Gastroesophageal sphincter (tissue), 4 donors: ENCODE measurements at regions not wholly inside any gene's neighbourhood (a gene's known extent, or its start where the extent isn't known, plus 50 kb on each side); places are given as distances from the start of the nearest gene placed in this dataset.

ENCODE experiments used
- ATAC-seq: fragments of 150-250 bp; one replicate; pipeline ENCODE4 v1.9.1; 2016; ENCODE audit warnings: mild to moderate bottlenecking, moderate library complexity
- H3K27ac ChIP-seq, 4 donors: fragments of 200-600 bp; sonication (generic) in 3 of 4; 1 replicate in 3 of 4; 2 replicates in 1 of 4; pipeline ENCODE4 v1.5.1; 2016 to 2019
- H3K27me3 ChIP-seq: fragments of 200-600 bp; sonication (generic); one replicate; pipeline ENCODE4 v1.5.1; 2019
- H3K36me3 ChIP-seq, 2 donors: fragments of 200-600 bp; sonication (generic); one replicate each; pipeline ENCODE4 v1.5.1; 2019; ENCODE audit warnings: control low read depth in 1 of 2
- H3K4me1 ChIP-seq, 3 donors: fragments of 200-600 bp; sonication (generic); 1 replicate in 2 of 3; 2 replicates in 1 of 3; pipeline ENCODE4 v1.5.1; 2016 to 2019; ENCODE audit warnings: control low read depth in 2 of 3
- H3K4me3 ChIP-seq, 2 donors: fragments of 200-600 bp; sonication (generic); one replicate each; pipeline ENCODE4 v1.5.1; 2019; ENCODE audit warnings: mild to moderate bottlenecking in 1 of 2, moderate library complexity in 1 of 2
- H3K9me3 ChIP-seq, 3 donors: fragments of 200-600 bp; sonication (generic); one replicate each; pipeline ENCODE4 v1.5.1; 2017 to 2019; ENCODE audit warnings: control low read depth in 2 of 3
- EP300 ChIP-seq: sonication (generic); formaldehyde crosslinking; IDR thresholded peaks from one replicate; pipeline ENCODE4 v1.6.1; 2017; ENCODE audit warnings: antibody characterized with exemption, mild to moderate bottlenecking
- POLR2A ChIP-seq, 2 donors: fragments of 450-650 bp; IDR thresholded peaks; one replicate each; pipeline ENCODE4 v1.6.1; 2017; ENCODE audit warnings: antibody characterized with exemption in 2 of 2, mild to moderate bottlenecking in 2 of 2, moderate library complexity in 1 of 2
- POLR2AphosphoS5 ChIP-seq: sonication (generic); formaldehyde crosslinking; IDR thresholded peaks from one replicate; pipeline ENCODE4 v1.6.1; 2017; ENCODE audit warnings: antibody characterized with exemption
- WGBS, 2 donors: methylation state at CpG; one replicate each; pipeline ENCODE4 v1.1.5; 2018; ENCODE audit warnings: low coverage in 1 of 2; 5-methylcytosine and 5-hydroxymethylcytosine counted together
- TF ChIP-seq, protein P1 (sequence below), 4 experiments: fragments of 200-600 bp in 2 of 4; fragments of 450-650 bp in 2 of 4; sonication (generic) in 1 of 4; IDR thresholded peaks; one replicate each; pipeline ENCODE4 v1.5.1; 2017 to 2019; ENCODE audit warnings: antibody characterized with exemption in 4 of 4, mild to moderate bottlenecking in 2 of 4, moderate library complexity in 2 of 4

GRCh38 chr1:187631984-187632383, 803.2 kb downstream of the PLA2G4A start:
- no peak for TF ChIP-seq POLR2A (IDR thresholded peaks at IDR 0.05)
- no peak for TF ChIP-seq EP300
- TF ChIP-seq, protein P1, sequence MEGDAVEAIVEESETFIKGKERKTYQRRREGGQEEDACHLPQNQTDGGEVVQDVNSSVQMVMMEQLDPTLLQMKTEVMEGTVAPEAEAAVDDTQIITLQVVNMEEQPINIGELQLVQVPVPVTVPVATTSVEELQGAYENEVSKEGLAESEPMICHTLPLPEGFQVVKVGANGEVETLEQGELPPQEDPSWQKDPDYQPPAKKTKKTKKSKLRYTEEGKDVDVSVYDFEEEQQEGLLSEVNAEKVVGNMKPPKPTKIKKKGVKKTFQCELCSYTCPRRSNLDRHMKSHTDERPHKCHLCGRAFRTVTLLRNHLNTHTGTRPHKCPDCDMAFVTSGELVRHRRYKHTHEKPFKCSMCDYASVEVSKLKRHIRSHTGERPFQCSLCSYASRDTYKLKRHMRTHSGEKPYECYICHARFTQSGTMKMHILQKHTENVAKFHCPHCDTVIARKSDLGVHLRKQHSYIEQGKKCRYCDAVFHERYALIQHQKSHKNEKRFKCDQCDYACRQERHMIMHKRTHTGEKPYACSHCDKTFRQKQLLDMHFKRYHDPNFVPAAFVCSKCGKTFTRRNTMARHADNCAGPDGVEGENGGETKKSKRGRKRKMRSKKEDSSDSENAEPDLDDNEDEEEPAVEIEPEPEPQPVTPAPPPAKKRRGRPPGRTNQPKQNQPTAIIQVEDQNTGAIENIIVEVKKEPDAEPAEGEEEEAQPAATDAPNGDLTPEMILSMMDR (IDR thresholded peaks at IDR 0.05): no peak
- no peak for TF ChIP-seq POLR2AphosphoS5
- 67 to 86% methylated on average over 3 to 4 of the region's 5 CpGs for WGBS, 2 donors
- no peaks in the 10 kb centered on the region for H3K4me1 ChIP-seq
- no peak overlapping the region for H3K27ac ChIP-seq
- H3K36me3 ChIP-seq: no peaks in the 10 kb centered on the region
- H3K9me3 ChIP-seq: peaks cover 0 to 18% (median 0%) of the 10 kb centered on the region in 3 donors
- H3K27me3 ChIP-seq: no peaks in the 10 kb centered on the region
- no peak overlapping the region for H3K4me3 ChIP-seq
- no peak for ATAC-seq

DNA sequence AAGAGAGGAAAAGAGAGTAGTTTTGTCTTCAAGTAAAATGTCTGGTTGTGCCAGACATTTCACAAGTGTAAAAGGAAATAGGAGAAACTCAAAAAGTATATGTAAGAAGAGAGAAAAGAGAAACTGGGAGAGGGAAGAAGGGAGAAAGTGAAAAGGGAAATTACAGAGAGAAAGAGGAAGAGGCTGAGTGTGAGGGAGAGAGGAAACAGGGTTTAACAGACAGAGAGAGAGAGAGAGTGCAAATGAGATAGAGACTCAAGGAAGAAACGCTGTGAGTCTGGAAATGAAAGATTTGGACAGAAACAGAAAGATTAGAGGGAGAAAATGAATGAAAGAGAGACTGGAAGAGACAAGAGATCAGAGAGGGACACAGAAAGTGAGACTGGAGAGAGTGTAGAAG, 806.2 kb downstream of the PLA2G4A start:
- ATAC-seq: no peak

GRCh38 chr1:187638733-187639434, 810.1 kb downstream of the PLA2G4A start:
- Histone ChIP-seq H3K36me3 (no peaks in the 10 kb centered on the region), H3K27me3 (no peaks in the 10 kb centered on the region), H3K27ac (no peak overlapping the region), H3K9me3 (no peaks in the 10 kb centered on the region), H3K4me3 (no peak overlapping the region), H3K4me1 (no peaks in the 10 kb centered on the region)
- TF ChIP-seq, protein P1 (IDR thresholded peaks at IDR 0.05): no peak
- TF ChIP-seq POLR2A (IDR thresholded peaks at IDR 0.05) (no peak), EP300 (no peak), POLR2AphosphoS5 (no peak)
- ATAC-seq: no peak
- 79 to 82% methylated on average over 2 of the region's 2 CpGs for whole genome bisulfite sequencing, 2 donors

More for the DNA sequence above, 806.2 kb downstream of the PLA2G4A start:
- 44 to 57% methylated on average over 1 of the region's 1 CpG for WGBS, 2 donors
- Histone ChIP-seq H3K4me3 (no peak overlapping the region), H3K27ac (no peak overlapping the region), H3K27me3 (no peaks in the 10 kb centered on the region), H3K36me3 (no peaks in the 10 kb centered on the region), H3K4me1 (no peaks in the 10 kb centered on the region), H3K9me3 (peaks cover 0 to 18% (median 0%) of the 10 kb centered on the region in 3 donors)
- no peak for TF ChIP-seq EP300
- TF ChIP-seq POLR2AphosphoS5: no peak
- TF ChIP-seq, protein P1 (IDR thresholded peaks at IDR 0.05): no peak
- TF ChIP-seq POLR2A (IDR thresholded peaks at IDR 0.05): no peak

DNA sequence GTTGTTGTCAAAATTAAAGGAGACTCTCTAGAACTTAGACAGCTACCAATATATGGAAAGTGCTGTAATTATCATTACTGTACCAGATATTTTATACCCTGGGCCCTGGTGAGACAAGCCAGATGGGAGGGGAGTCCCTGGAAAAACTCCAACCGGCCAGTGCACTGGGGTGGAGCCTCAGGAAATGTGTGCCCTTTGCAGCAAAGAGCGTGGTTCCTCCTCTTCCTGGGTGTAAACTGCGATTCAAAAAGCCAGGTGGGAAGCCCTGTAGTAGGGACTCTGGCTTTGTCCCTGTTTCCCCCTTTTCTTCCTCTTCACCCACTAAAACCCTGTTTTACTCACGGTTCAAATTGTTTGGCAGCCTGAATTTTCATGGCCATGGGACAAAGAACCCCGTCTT, 812.3 kb downstream of the PLA2G4A start:
- no peaks in the 10 kb centered on the region for H3K27me3 ChIP-seq
- H3K4me1 ChIP-seq: no peaks in the 10 kb centered on the region
- 86% methylated on average over 5 of the region's 5 CpGs; no CpG with 5 or more reads in 1 of the 2 donors for WGBS, 2 donors
- no peak overlapping the region for H3K27ac ChIP-seq
- TF ChIP-seq POLR2A (IDR thresholded peaks at IDR 0.05): no peak
- no peak overlapping the region for H3K4me3 ChIP-seq
- H3K36me3 ChIP-seq: no peaks in the 10 kb centered on the region
- ATAC-seq: no peak
- no peaks in the 10 kb centered on the region for H3K9me3 ChIP-seq

DNA sequence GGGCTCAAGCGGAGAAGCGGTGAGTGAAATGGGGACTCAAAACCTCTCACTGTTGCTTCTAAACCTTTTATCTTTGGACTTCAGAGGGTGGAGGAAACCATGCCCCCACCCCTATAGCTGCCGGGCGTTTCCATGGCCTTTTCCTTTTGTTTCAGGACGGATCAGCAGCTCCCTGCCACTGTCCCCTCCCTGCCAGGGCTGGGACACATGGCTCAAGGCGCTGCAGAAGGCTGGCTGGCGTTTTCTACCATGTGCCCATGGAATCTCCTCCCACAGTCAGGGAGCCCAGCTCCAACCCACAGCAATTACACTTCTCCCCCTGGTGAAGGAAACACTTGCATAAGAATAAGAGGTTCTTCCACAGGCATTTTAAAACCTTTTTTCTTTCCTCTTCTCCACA, 812.7 kb downstream of the PLA2G4A start:
- no peak overlapping the region for H3K27ac ChIP-seq
- TF ChIP-seq, protein P1 (IDR thresholded peaks at IDR 0.05): no peak
- TF ChIP-seq POLR2AphosphoS5 (no peak), POLR2A (IDR thresholded peaks at IDR 0.05) (no peak)
- WGBS, 2 donors: 60 to 91% methylated on average over 1 to 6 of the region's 7 CpGs
- no peak for ATAC-seq
- no peaks in the 10 kb centered on the region for H3K9me3 ChIP-seq
- no peak overlapping the region for H3K4me3 ChIP-seq
- no peaks in the 10 kb centered on the region for H3K36me3 ChIP-seq
- H3K4me1 ChIP-seq: no peaks in the 10 kb centered on the region
- H3K27me3 ChIP-seq: no peaks in the 10 kb centered on the region
